Endodermal cell (in vitro differentiated cells): ENCODE measurements at regions not wholly inside any gene's neighbourhood (a gene's known extent, or its start where the extent isn't known, plus 50 kb on each side); places are given as distances from the start of the nearest gene placed in this dataset.

Experiments used
- DNase-seq: peaks from one replicate; pipeline ENCODE4 v3.0.0-alpha.2; 2017
- H3K27ac ChIP-seq: 2 replicates; pipeline ENCODE4 v1.5.1; 2013; ENCODE audit warnings: mild to moderate bottlenecking, low read depth, low read length, moderate library complexity
- H3K27me3 ChIP-seq: 2 replicates; pipeline ENCODE4 v1.6.1; 2013; ENCODE audit warnings: mild to moderate bottlenecking, low read length, moderate library complexity; ENCODE audit not compliant: insufficient read depth, control insufficient read depth, poor library complexity, severe bottlenecking
- H3K36me3 ChIP-seq: 2 replicates; pipeline ENCODE4 v1.7.0; 2013; ENCODE audit warnings: mild to moderate bottlenecking, low read length, moderate library complexity; ENCODE audit not compliant: control insufficient read depth, insufficient read depth
- H3K4me1 ChIP-seq: one replicate; pipeline ENCODE4 v1.7.0; 2013; ENCODE audit warnings: low read length; ENCODE audit not compliant: control insufficient read depth, insufficient read depth
- H3K4me3 ChIP-seq: 2 replicates; pipeline ENCODE4 v1.5.1; 2013; ENCODE audit warnings: mild to moderate bottlenecking, low read length, moderate library complexity
- H3K9ac ChIP-seq: 2 replicates; pipeline ENCODE4 v1.6.1; 2013; ENCODE audit warnings: mild to moderate bottlenecking, low read length, moderate library complexity; ENCODE audit not compliant: poor library complexity, severe bottlenecking; ENCODE audit errors: extremely low read depth
- H3K9me3 ChIP-seq: 2 replicates; pipeline ENCODE4 v1.6.1; 2013; ENCODE audit warnings: mild to moderate bottlenecking, low read length, moderate library complexity; ENCODE audit not compliant: control insufficient read depth
- H3K27ac Mint-ChIP-seq: 2 replicates; pipeline ENCODE4 v1.8.0; 2020; ENCODE audit warnings: mixed read lengths
- H3K27me3 Mint-ChIP-seq: 2 replicates; pipeline ENCODE4 v1.8.0; 2021; ENCODE audit warnings: mild to moderate bottlenecking, mixed read lengths; ENCODE audit not compliant: insufficient read depth
- H3K36me3 Mint-ChIP-seq: 2 replicates; pipeline ENCODE4 v1.8.0; 2020; ENCODE audit warnings: low read depth, mixed read lengths
- H3K4me1 Mint-ChIP-seq: 2 replicates; pipeline ENCODE4 v1.8.0; 2020; ENCODE audit warnings: mixed read lengths
- H3K4me3 Mint-ChIP-seq: 2 replicates; pipeline ENCODE4 v1.8.0; 2020; ENCODE audit warnings: mild to moderate bottlenecking, moderate library complexity, mixed read lengths
- H3K9me3 Mint-ChIP-seq: 2 replicates; pipeline ENCODE4 v1.8.0; 2020; ENCODE audit warnings: mild to moderate bottlenecking, mixed read lengths
- CTCF ChIP-seq: fragments of 200-600 bp; sonication (generic); conservative IDR thresholded peaks from 2 replicates; pipeline ENCODE4 v1.5.0; 2021; ENCODE audit warnings: antibody characterized with exemption, mild to moderate bottlenecking
- WGBS, 2 experiments: methylation state at CpG; one replicate each; pipeline versions ENCODE4 v1.1.5 to v1.1.7; 2013; ENCODE audit warnings: missing lambda C conversion rate in 2 of 2, mixed read lengths in 1 of 2; ENCODE audit not compliant: insufficient coverage in 1 of 2, insufficient read length in 1 of 2; 5-methylcytosine and 5-hydroxymethylcytosine counted together

- DNase-seq, result no peak
- no peak for TF ChIP-seq CTCF
Measured at GRCh38 chr11:25766332-25767015, 565.5 kb upstream of the ANO3 start.

DNA sequence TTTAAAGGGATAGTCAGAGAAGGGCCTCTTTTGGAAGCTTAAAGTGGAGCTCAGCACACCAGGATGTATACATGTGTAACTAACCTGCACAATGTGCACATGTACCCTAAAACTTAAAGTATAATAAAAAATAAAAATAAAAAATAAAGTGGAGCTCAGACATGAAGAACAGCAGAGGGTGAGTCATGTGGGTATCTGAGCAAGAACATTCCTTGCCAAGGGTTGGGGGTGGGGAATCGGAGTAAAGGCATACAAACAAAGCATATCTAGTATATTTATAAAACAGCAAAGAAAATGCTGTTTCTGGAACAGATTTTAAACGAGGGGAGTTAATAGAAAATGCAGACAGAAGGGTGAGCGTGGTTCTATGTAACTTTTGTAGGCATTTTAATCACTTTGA lies 562.6 kb upstream of the ANO3 start:
- Mint-ChIP-seq H3K4me3 (no peak overlapping the region), H3K27me3 (no peaks in the 10 kb centered on the region), H3K27ac (no peak overlapping the region), H3K36me3 (no peaks in the 10 kb centered on the region), H3K9me3 (no peaks in the 10 kb centered on the region), H3K4me1 (peaks cover 15% of the 10 kb centered on the region)
- no peak for TF ChIP-seq CTCF
- Histone ChIP-seq H3K36me3 (no peaks in the 10 kb centered on the region), H3K27ac (no peak overlapping the region), H3K4me3 (no peak overlapping the region), H3K9ac (no peak overlapping the region), H3K4me1 (no peaks in the 10 kb centered on the region), H3K27me3 (no peaks in the 10 kb centered on the region), H3K9me3 (no peaks in the 10 kb centered on the region)
- 95% methylated on average over 2 of the region's 3 CpGs; no CpG with 5 or more reads in 1 of the 2 experiments for WGBS, 2 experiments
- DNase-seq, result no peak

More at GRCh38 chr11:25766332-25767015, 565.5 kb upstream of the ANO3 start:
- 87% methylated on average over 3 of the region's 4 CpGs; no CpG with 5 or more reads in 1 of the 2 experiments for WGBS, 2 experiments
- no peak overlapping the region for H3K9ac ChIP-seq
- Mint-ChIP-seq H3K9me3 (peaks cover 27% of the 10 kb centered on the region), H3K4me3 (no peak overlapping the region), H3K27ac (no peak overlapping the region), H3K27me3 (no peaks in the 10 kb centered on the region), H3K4me1 (peaks cover 15% of the 10 kb centered on the region), H3K36me3 (peaks cover 5% of the 10 kb centered on the region)
- H3K9me3 ChIP-seq, result peaks cover 11% of the 10 kb centered on the region
- H3K27me3 ChIP-seq, result no peaks in the 10 kb centered on the region
- H3K4me3 ChIP-seq, result no peak overlapping the region
- H3K4me1 ChIP-seq, result no peaks in the 10 kb centered on the region
- no peak overlapping the region for H3K27ac ChIP-seq
- H3K36me3 ChIP-seq, result no peaks in the 10 kb centered on the region

GRCh38 chr11:25771605-25772004 lies 560.3 kb upstream of the ANO3 start:
- no peaks in the 10 kb centered on the region for H3K9me3 Mint-ChIP-seq
- Histone ChIP-seq H3K9ac (no peak overlapping the region), H3K9me3 (no peaks in the 10 kb centered on the region), H3K4me1 (no peaks in the 10 kb centered on the region), H3K36me3 (no peaks in the 10 kb centered on the region), H3K27me3 (no peaks in the 10 kb centered on the region), H3K27ac (no peak overlapping the region), H3K4me3 (no peak overlapping the region)
- no peak overlapping the region for H3K4me3 Mint-ChIP-seq
- no peak overlapping the region for H3K27ac Mint-ChIP-seq
- no peaks in the 10 kb centered on the region for H3K27me3 Mint-ChIP-seq
- DNase-seq, result no peak
- TF ChIP-seq CTCF, result no peak
- H3K4me1 Mint-ChIP-seq, result peaks cover 15% of the 10 kb centered on the region
- H3K36me3 Mint-ChIP-seq, result no peaks in the 10 kb centered on the region
- 70 to 100% methylated on average over 2 to 4 of the region's 4 CpGs for WGBS, 2 experiments
